K562 (cell line): ENCODE measurements at regions not wholly inside any gene's neighbourhood (a gene's known extent, or its start where the extent isn't known, plus 50 kb on each side); places are given as distances from the start of the nearest gene placed in this dataset.

Experiments used
- ATAC-seq: fragments of 200-7000 bp; cut with Tn5 transposase; 3 replicates; pipeline ENCODE4 v1.9.1; 2020; ENCODE audit warnings: moderate library complexity
- BruUV-seq: library from RNA; stranded (reverse); fragments of 400-500 nt; replicated peaks from 2 replicates; lab custom pipeline; 2021; lab: Mats Ljungman, UMichigan
- CTCF ChIA-PET: fragments of 300-600 bp; formaldehyde crosslinking; extraction: SDS; loops from one replicate; lab custom pipeline; 2021; ENCODE audit warnings: low intra/inter-chr PET ratio; lab: Yijun Ruan, JAX
- POLR2A ChIA-PET: fragments of 300-600, 350-650 bp; sonication (Branson Sonifier 250); formaldehyde crosslinking; extraction: SDS; loops from one replicate; lab custom pipeline; 2021; ENCODE audit warnings: antibody characterized with exemption, inconsistent platforms; lab: Yijun Ruan, JAX
- DNase-seq, 4 experiments: peaks; one replicate each; pipeline versions ENCODE4 v3.0.0 to v3.0.0-alpha.2; 2011 to 2018; ENCODE audit warnings: low spot score in 3 of 4, mixed read lengths in 3 of 4; ENCODE audit errors: extremely low read depth in 1 of 4
- FAIRE-seq: peaks from 2 replicates; lab custom pipeline; 2011; peaks lifted over from hg19 to GRCh38; lab: Jason Lieb, UNC
- H2AFZ ChIP-seq: 2 replicates; pipeline ENCODE4 v1.6.0; 2011; ENCODE audit warnings: low read depth, low read length, control low read depth, inconsistent platforms
- H3K27ac ChIP-seq: fragments of 200-600 bp; 3 replicates; pipeline ENCODE4 v1.8.0; 2011; ENCODE audit warnings: low read depth, mild to moderate bottlenecking, control low read depth, inconsistent platforms, low read length, moderate library complexity, mixed read lengths; ENCODE audit errors: extremely low read depth
- H3K27me3 ChIP-seq, 2 experiments: fragments of 300-600 bp in 1 of 2; 2 replicates in 1 of 2; 3 replicates in 1 of 2; pipeline versions ENCODE4 v1.6.0 to v1.8.0; 2011; ENCODE audit warnings: inconsistent platforms in 2 of 2, low read length in 2 of 2, mild to moderate bottlenecking in 1 of 2, mixed read lengths in 1 of 2, moderate library complexity in 1 of 2; ENCODE audit not compliant: control insufficient read depth in 2 of 2, insufficient read depth in 2 of 2
- H3K36me3 ChIP-seq: fragments of 300-600 bp; 3 replicates; pipeline ENCODE4 v1.8.0; 2011; ENCODE audit warnings: mild to moderate bottlenecking, low read length, inconsistent platforms; ENCODE audit not compliant: control insufficient read depth, insufficient read depth
- H3K4me1 ChIP-seq, 2 experiments: fragments of 200-600 bp in 1 of 2; replicated peaks in 1 of 2; 2 replicates in 1 of 2; 3 replicates in 1 of 2; pipeline versions ENCODE4 v1.5.1 to v1.8.0; 2011; ENCODE audit warnings: inconsistent platforms in 2 of 2, low read length in 2 of 2, mild to moderate bottlenecking in 1 of 2, mixed read lengths in 1 of 2, moderate library complexity in 1 of 2; ENCODE audit not compliant: control insufficient read depth in 2 of 2, insufficient read depth in 2 of 2
- H3K4me2 ChIP-seq: 2 replicates; pipeline ENCODE4 v1.6.1; 2011; ENCODE audit warnings: low read length, control low read depth, inconsistent platforms, mixed read lengths; ENCODE audit not compliant: insufficient read depth
- H3K4me3 ChIP-seq: fragments of 200-600 bp; sonication (generic), shearing (Covaris generic); 2 replicates; pipeline ENCODE4 v1.5.1; 2016; ENCODE audit warnings: control low read depth, inconsistent platforms
- H3K79me2 ChIP-seq: fragments of 200-600 bp; 3 replicates; pipeline ENCODE4 v1.8.0; 2011; ENCODE audit warnings: low read length, inconsistent platforms; ENCODE audit not compliant: control insufficient read depth, insufficient read depth
- H3K9ac ChIP-seq, 2 experiments: 2 replicates each; pipeline versions ENCODE4 v1.6.0 to v1.6.1; 2011; ENCODE audit warnings: low read depth in 2 of 2, low read length in 2 of 2, control low read depth in 1 of 2, inconsistent platforms in 1 of 2, mild to moderate bottlenecking in 1 of 2, mixed read lengths in 1 of 2; ENCODE audit not compliant: insufficient read depth in 1 of 2
- H3K9me1 ChIP-seq: one replicate; pipeline ENCODE4 v1.6.0; 2011; ENCODE audit warnings: inconsistent platforms, mild to moderate bottlenecking, low read length, moderate library complexity; ENCODE audit not compliant: control insufficient read depth, insufficient read depth
- H3K9me3 ChIP-seq: replicated peaks from 2 replicates; pipeline ENCODE4 v1.5.1; 2011; ENCODE audit warnings: low read depth, low read length, inconsistent platforms; ENCODE audit not compliant: control insufficient read depth, insufficient read depth
- H4K20me1 ChIP-seq: replicated peaks from 2 replicates; pipeline ENCODE4 v1.6.1; 2011; ENCODE audit warnings: low read length, inconsistent platforms, mixed read lengths; ENCODE audit not compliant: control insufficient read depth, insufficient read depth
- CEBPG ChIP-seq, 3 experiments: fragments of 200-800 bp in 1 of 3; sonication (Bioruptor generic) in 1 of 3; sonication (generic) in 1 of 3; formaldehyde crosslinking in 1 of 3; IDR thresholded peaks in 2 of 3; conservative IDR thresholded peaks in 1 of 3; 2 replicates each; pipeline versions ENCODE4 v1.6.1 to v1.8.0; 2016 to 2022; ENCODE audit warnings: missing compliant biosample characterization in 2 of 3, missing genetic modification characterization in 2 of 3, mild to moderate bottlenecking in 1 of 3, missing genetic modification reagents in 1 of 3
- ELK3 ChIP-seq: fragments of 450-650 bp; formaldehyde crosslinking; IDR thresholded peaks from 2 replicates; pipeline ENCODE4 v1.4.0; 2020; ENCODE audit warnings: mild to moderate bottlenecking
- FOXJ3 ChIP-seq: sonication (generic); formaldehyde crosslinking; IDR thresholded peaks from 2 replicates; pipeline ENCODE4 v1.4.0; 2020; ENCODE audit warnings: mild to moderate bottlenecking, missing genetic modification reagents
- POLR2A ChIP-seq: fragments of 450-650 bp; conservative IDR thresholded peaks from 2 replicates; pipeline ENCODE4 v1.6.1; 2016
- POLR3A ChIP-seq: IDR thresholded peaks from 2 replicates; pipeline ENCODE4 v1.6.1; 2011; ENCODE audit warnings: borderline replicate concordance, mild to moderate bottlenecking, moderate library complexity; ENCODE audit not compliant: insufficient read length, insufficient read depth; ENCODE audit errors: extremely low read depth
- PTBP1 ChIP-seq: fragments of 200-400 bp; formaldehyde crosslinking; IDR thresholded peaks from 2 replicates; pipeline ENCODE4 v1.6.1; 2017; ENCODE audit warnings: low read depth, low read length
- ZFP36 ChIP-seq: fragments of 150-350 bp; IDR thresholded peaks from 2 replicates; pipeline ENCODE4 v1.6.1; 2018; ENCODE audit warnings: low read length, low read depth; ENCODE audit not compliant: partially characterized antibody
- ZNF133 ChIP-seq: fragments of 250-450 bp; sonication (Bioruptor Pico); IDR thresholded peaks from 2 replicates; pipeline ENCODE4 v1.4.0; 2020; ENCODE audit warnings: mild to moderate bottlenecking
- ZNF175 ChIP-seq: fragments of 200-800 bp; sonication (Bioruptor generic); IDR thresholded peaks from 2 replicates; pipeline ENCODE4 v1.6.1; 2016; ENCODE audit warnings: low read depth, mild to moderate bottlenecking, missing genetic modification characterization, missing compliant biosample characterization
- ZNF75A ChIP-seq: fragments of 450-650 bp; formaldehyde crosslinking; IDR thresholded peaks from 2 replicates; pipeline ENCODE4 v1.4.0; 2020; ENCODE audit warnings: mild to moderate bottlenecking
- WGBS: fragments of 100-300 bp; shearing (Covaris generic); methylation state at CpG from one replicate; pipeline ENCODE4 v1.1.6; 2016; ENCODE audit warnings: low coverage, mixed read lengths; ENCODE audit not compliant: insufficient coverage; ENCODE audit errors: missing lambda C conversion rate; 5-methylcytosine and 5-hydroxymethylcytosine counted together
- in situ Hi-C: fragments of 300-500 bp; cut with MboI; formaldehyde crosslinking; loops from 4 replicates; pipeline ENCODE4 v1.15.0; 2018; ENCODE audit warnings: inconsistent platforms, mixed read lengths
- intact Hi-C: fragments of 100-400 bp; cut with micrococcal nuclease; formaldehyde crosslinking; loops from 2 replicates; pipeline ENCODE4 v1.14.2; 2022

- Histone ChIP-seq H3K9me1 (no peaks in the 10 kb centered on the region), H3K4me2 (no peak overlapping the region), H3K9me3 (no peaks in the 10 kb centered on the region), H3K4me3 (no peak overlapping the region), H3K36me3 (no peaks in the 10 kb centered on the region), H2AFZ (no peak overlapping the region), H3K9ac (no peak overlapping the region), H3K27ac (no peak overlapping the region), H3K79me2 (no peaks in the 10 kb centered on the region), H3K4me1 (no peaks in the 10 kb centered on the region), H4K20me1 (no peaks in the 10 kb centered on the region), H3K27me3 (no peaks in the 10 kb centered on the region)
- no peak for ATAC-seq
- no peak for FAIRE-seq
- WGBS, result 2% methylated on average over 6 of the region's 6 CpGs
- TF ChIP-seq PTBP1 (no peak), ELK3 (no peak), ZNF133 (CRISPR knock-in tag) (no peak), POLR2A (no peak)
- in situ Hi-C loops (no loop called here), intact Hi-C loops (no loop called here)
- no peak for DNase-seq
- ChIA-PET POLR2A (no interaction called here), CTCF (no interaction called here)
- BruUV-seq, result no TSS peak
Measured at GRCh38 chr5:44695259-44695658, 113.5 kb upstream of the MRPS30 start.

DNA sequence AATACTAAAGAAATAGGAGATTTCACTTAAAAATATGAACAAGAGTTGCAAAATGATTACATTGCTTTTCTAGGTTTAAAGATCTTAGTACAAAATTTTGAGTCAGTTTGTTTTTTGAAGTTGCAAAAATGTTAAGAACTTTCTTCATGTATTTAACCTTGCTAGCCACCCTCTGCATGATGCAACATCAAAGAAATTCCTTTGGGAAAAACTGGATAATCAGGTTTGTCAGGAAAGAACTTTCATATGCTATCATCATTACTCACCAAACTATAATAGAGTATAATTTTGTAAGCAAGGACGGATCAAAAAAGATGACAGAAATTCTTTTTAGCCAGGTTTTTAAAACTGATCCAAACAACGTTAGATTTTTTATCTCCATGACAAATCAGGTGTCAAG, 116.9 kb upstream of the MRPS30 start:
- intact Hi-C loops (no loop called here), in situ Hi-C loops (no loop called here)
- no peak overlapping the region for H3K4me3 ChIP-seq
- BruUV-seq, result no TSS peak
- no peaks in the 10 kb centered on the region for H3K27me3 ChIP-seq
- H3K9me1 ChIP-seq, result no peaks in the 10 kb centered on the region
- TF ChIP-seq ZNF175 (CRISPR knock-in tag) (no peak), ZFP36 (no peak), POLR3A (no peak), FOXJ3 (CRISPR knock-in tag) (no peak), ZNF75A (CRISPR knock-in tag) (no peak), CEBPG (CRISPR knock-in tag; IDR thresholded peaks at IDR 0.05) (no peak), CEBPG (tag; conservative IDR thresholded peaks at IDR 0.05 in 1 of 2, IDR thresholded peaks at IDR 0.05 in 1 of 2) (0 out of 4 replicates have a peak, but pooled peaks of 1 of the 2 experiments have one; percentile 26)
- ChIA-PET POLR2A (no interaction called here), CTCF (no interaction called here)
- no peaks in the 10 kb centered on the region for H3K36me3 ChIP-seq
- no peak for FAIRE-seq
- no peaks in the 10 kb centered on the region for H3K79me2 ChIP-seq
- no peaks in the 10 kb centered on the region for H4K20me1 ChIP-seq
- no peak overlapping the region for H2AFZ ChIP-seq
- ATAC-seq, result no peak
- no peak overlapping the region for H3K9ac ChIP-seq
- H3K9me3 ChIP-seq, result no peaks in the 10 kb centered on the region
- 0% methylated on average over 2 of the region's 2 CpGs for WGBS
- DNase-seq, result no peak
- H3K4me2 ChIP-seq, result no peak overlapping the region
- no peak overlapping the region for H3K27ac ChIP-seq
- no peaks in the 10 kb centered on the region for H3K4me1 ChIP-seq
